HG03520 (cell line): ENCODE measurements at regions not wholly inside any gene's neighbourhood (a gene's known extent, or its start where the extent isn't known, plus 50 kb on each side); places are given as distances from the start of the nearest gene placed in this dataset.
A peak's percentile ranks its signal among the peaks of the same experiment; 100 is the strongest.

Experiments used
- ATAC-seq: cut with Tn5 transposase; IDR thresholded peaks from one replicate; pipeline ENCODE4 v1.9.1; 2021; ENCODE audit warnings: mild to moderate bottlenecking, moderate library complexity; ENCODE audit not compliant: unreplicated experiment

GRCh38 chr9:7360513-7360912 is 439.1 kb downstream of the DMAC1 start:
- no peak for ATAC-seq

GRCh38 chr9:7358876-7359275 is 440.7 kb downstream of the DMAC1 start:
- ATAC-seq = no peak

- no peak for ATAC-seq
Observed at GRCh38 chr9:7354704-7355103, 444.9 kb downstream of the DMAC1 start.

- ATAC-seq = no peak
Observed at GRCh38 chr9:7348692-7349091, 450.9 kb downstream of the DMAC1 start.

- no peak for ATAC-seq
Observed at GRCh38 chr9:7347556-7347955, 452.0 kb downstream of the DMAC1 start.

- no peak for ATAC-seq
Observed at GRCh38 chr9:7346144-7346543, 453.4 kb downstream of the DMAC1 start.

GRCh38 chr9:7342736-7343135 is 456.8 kb downstream of the DMAC1 start:
- ATAC-seq = no peak

- peak; percentile 76 for ATAC-seq
Observed at GRCh38 chr9:7342229-7342628, 457.3 kb downstream of the DMAC1 start.

- ATAC-seq = no peak
Observed at GRCh38 chr9:7341571-7341970, 458.0 kb downstream of the DMAC1 start.

GRCh38 chr9:7340451-7340850 is 459.1 kb downstream of the DMAC1 start:
- no peak for ATAC-seq

- ATAC-seq = no peak
Observed at GRCh38 chr9:7338586-7339281, 460.8 kb downstream of the DMAC1 start.

- ATAC-seq = no peak
Observed at GRCh38 chr9:7336356-7337065, 463.1 kb downstream of the DMAC1 start.

- no peak for ATAC-seq
Observed at GRCh38 chr9:7333719-7334118, 465.9 kb downstream of the DMAC1 start.

GRCh38 chr9:7332780-7333179 is 466.8 kb downstream of the DMAC1 start:
- ATAC-seq = no peak

- ATAC-seq = no peak
Observed at GRCh38 chr9:7328453-7328852, 471.1 kb downstream of the DMAC1 start.

- ATAC-seq = no peak
Observed at GRCh38 chr9:7325995-7326394, 473.6 kb downstream of the DMAC1 start.

GRCh38 chr9:7324152-7324598 is 475.4 kb downstream of the DMAC1 start:
- ATAC-seq = no peak

- no peak for ATAC-seq
Observed at GRCh38 chr9:7320841-7321240, 478.7 kb downstream of the DMAC1 start.

- ATAC-seq = no peak
Observed at GRCh38 chr9:7320139-7320538, 479.4 kb downstream of the DMAC1 start.

GRCh38 chr9:7318920-7319319 is 480.7 kb downstream of the DMAC1 start:
- no peak for ATAC-seq

GRCh38 chr9:7316967-7317366 is 482.6 kb downstream of the DMAC1 start:
- ATAC-seq = no peak

- ATAC-seq = no peak
Observed at GRCh38 chr9:7316166-7316795, 483.3 kb downstream of the DMAC1 start.
